ENCODE measurements at regions not wholly inside any gene's neighbourhood (a gene's known extent, or its start where the extent isn't known, plus 50 kb on each side); places are given as distances from the start of the nearest gene placed in this dataset.

GRCh38 chr15:87805117-87805820, 451.3 kb downstream of the NTRK3 start:
- Histone ChIP-seq H3K4me3 (ENCODE audit: insufficient read depth, low read depth, low read length) (no peak overlapping the region), H3K36me3 (replicated peaks; ENCODE audit: control insufficient read depth, insufficient read depth, low read length) (no peaks in the 10 kb centered on the region), H3K27me3 (ENCODE audit: control insufficient read depth, insufficient read depth, low read length) (no peaks in the 10 kb centered on the region; the same call in 1 of the 2 replicates)
- DNase-seq, result no peak

GRCh38 chr15:87804451-87804850, 452.1 kb downstream of the NTRK3 start:
- DNase-seq, result no peak
- Histone ChIP-seq H3K27me3 (ENCODE audit: control insufficient read depth, insufficient read depth, low read length) (no peaks in the 10 kb centered on the region; the same call in 1 of the 2 replicates), H3K4me3 (ENCODE audit: insufficient read depth, low read depth, low read length) (no peak overlapping the region), H3K36me3 (replicated peaks; ENCODE audit: control insufficient read depth, insufficient read depth, low read length) (no peaks in the 10 kb centered on the region)

GRCh38 chr15:87799838-87800237, 456.7 kb downstream of the NTRK3 start:
- Histone ChIP-seq H3K27me3 (ENCODE audit: control insufficient read depth, insufficient read depth, low read length) (no peaks in the 10 kb centered on the region; the same call in 1 of the 2 replicates), H3K4me3 (ENCODE audit: insufficient read depth, low read depth, low read length) (no peak overlapping the region), H3K36me3 (replicated peaks; ENCODE audit: control insufficient read depth, insufficient read depth, low read length) (no peaks in the 10 kb centered on the region)
- DNase-seq, result no peak

- Histone ChIP-seq H3K36me3 (replicated peaks; ENCODE audit: control insufficient read depth, insufficient read depth, low read length) (no peaks in the 10 kb centered on the region), H3K4me3 (ENCODE audit: insufficient read depth, low read depth, low read length) (no peak overlapping the region), H3K27me3 (ENCODE audit: control insufficient read depth, insufficient read depth, low read length) (no peaks in the 10 kb centered on the region; the same call in 1 of the 2 replicates)
- DNase-seq, result no peak
Observed at GRCh38 chr15:87799428-87799827, 457.1 kb downstream of the NTRK3 start.

- H3K27me3 ChIP-seq (ENCODE audit: control insufficient read depth, insufficient read depth, low read length), result no peaks in the 10 kb centered on the region
- no peak overlapping the region for H3K4me3 ChIP-seq (ENCODE audit: insufficient read depth, low read depth, low read length)
- DNase-seq, result no peak
- H3K36me3 ChIP-seq (replicated peaks; ENCODE audit: control insufficient read depth, insufficient read depth, low read length), result no peaks in the 10 kb centered on the region
Observed at GRCh38 chr15:87793725-87794124, 462.8 kb downstream of the NTRK3 start.

GRCh38 chr15:87792250-87793040, 464.1 kb downstream of the NTRK3 start:
- no peak for DNase-seq
- H3K4me3 ChIP-seq (ENCODE audit: insufficient read depth, low read depth, low read length), result no peak overlapping the region

GRCh38 chr15:87781959-87782625, 474.4 kb downstream of the NTRK3 start:
- no peak for DNase-seq
- no peaks in the 10 kb centered on the region; the same call in 1 of the 2 replicates for H3K27me3 ChIP-seq (ENCODE audit: control insufficient read depth, insufficient read depth, low read length)
- H3K4me3 ChIP-seq (ENCODE audit: insufficient read depth, low read depth, low read length), result no peak overlapping the region
- no peaks in the 10 kb centered on the region for H3K36me3 ChIP-seq (replicated peaks; ENCODE audit: control insufficient read depth, insufficient read depth, low read length)

More at GRCh38 chr15:87792250-87793040, 464.1 kb downstream of the NTRK3 start:
- H3K27me3 ChIP-seq (ENCODE audit: control insufficient read depth, insufficient read depth, low read length), result no peaks in the 10 kb centered on the region
- H3K36me3 ChIP-seq (replicated peaks; ENCODE audit: control insufficient read depth, insufficient read depth, low read length), result no peaks in the 10 kb centered on the region

- no peak overlapping the region for H3K4me3 ChIP-seq (ENCODE audit: insufficient read depth, low read depth, low read length)
- H3K27me3 ChIP-seq (ENCODE audit: control insufficient read depth, insufficient read depth, low read length), result no peaks in the 10 kb centered on the region; the same call in 1 of the 2 replicates
- DNase-seq, result no peak
- H3K36me3 ChIP-seq (replicated peaks; ENCODE audit: control insufficient read depth, insufficient read depth, low read length), result no peaks in the 10 kb centered on the region
Observed at GRCh38 chr15:87779746-87780145, 476.8 kb downstream of the NTRK3 start.

GRCh38 chr15:87778358-87778757, 478.2 kb downstream of the NTRK3 start:
- Histone ChIP-seq H3K36me3 (replicated peaks; ENCODE audit: control insufficient read depth, insufficient read depth, low read length) (no peaks in the 10 kb centered on the region), H3K4me3 (ENCODE audit: insufficient read depth, low read depth, low read length) (no peak overlapping the region), H3K27me3 (ENCODE audit: control insufficient read depth, insufficient read depth, low read length) (no peaks in the 10 kb centered on the region; the same call in 1 of the 2 replicates)
- DNase-seq, result no peak

- no peak for DNase-seq
- no peak overlapping the region for H3K4me3 ChIP-seq (ENCODE audit: insufficient read depth, low read depth, low read length)
- no peaks in the 10 kb centered on the region for H3K36me3 ChIP-seq (replicated peaks; ENCODE audit: control insufficient read depth, insufficient read depth, low read length)
- no peaks in the 10 kb centered on the region; the same call in 1 of the 2 replicates for H3K27me3 ChIP-seq (ENCODE audit: control insufficient read depth, insufficient read depth, low read length)
Observed at GRCh38 chr15:87777054-87777561, 479.4 kb downstream of the NTRK3 start.

- H3K36me3 ChIP-seq (replicated peaks; ENCODE audit: control insufficient read depth, insufficient read depth, low read length), result no peaks in the 10 kb centered on the region
- H3K27me3 ChIP-seq (ENCODE audit: control insufficient read depth, insufficient read depth, low read length), result no peaks in the 10 kb centered on the region
- H3K4me3 ChIP-seq (ENCODE audit: insufficient read depth, low read depth, low read length), result no peak overlapping the region
- DNase-seq, result no peak
Observed at GRCh38 chr15:87767516-87767915, 489.0 kb downstream of the NTRK3 start.

GRCh38 chr15:87764461-87765240, 491.9 kb downstream of the NTRK3 start:
- Histone ChIP-seq H3K4me3 (ENCODE audit: insufficient read depth, low read depth, low read length) (no peak overlapping the region), H3K36me3 (replicated peaks; ENCODE audit: control insufficient read depth, insufficient read depth, low read length) (no peaks in the 10 kb centered on the region), H3K27me3 (ENCODE audit: control insufficient read depth, insufficient read depth, low read length) (no peaks in the 10 kb centered on the region)
- no peak for DNase-seq

GRCh38 chr15:87763837-87764236, 492.7 kb downstream of the NTRK3 start:
- H3K4me3 ChIP-seq (ENCODE audit: insufficient read depth, low read depth, low read length), result no peak overlapping the region
- no peak for DNase-seq
- H3K36me3 ChIP-seq (replicated peaks; ENCODE audit: control insufficient read depth, insufficient read depth, low read length), result no peaks in the 10 kb centered on the region
- no peaks in the 10 kb centered on the region for H3K27me3 ChIP-seq (ENCODE audit: control insufficient read depth, insufficient read depth, low read length)

Data from H7 (cell line).